Neural progenitor cell (in vitro differentiated cells): ENCODE measurements at regions not wholly inside any gene's neighbourhood (a gene's known extent, or its start where the extent isn't known, plus 50 kb on each side); places are given as distances from the start of the nearest gene placed in this dataset.

Experiments used
- EZH2 ChIP-seq: fragments of 200-600 bp; sonication (generic); IDR thresholded peaks from 2 replicates; pipeline ENCODE4 v1.6.1; 2017; ENCODE audit warnings: antibody characterized with exemption, mild to moderate bottlenecking, moderate library complexity
- EZH2phosphoT487 ChIP-seq: fragments of 200-600 bp; sonication (generic); IDR thresholded peaks from 2 replicates; pipeline ENCODE4 v1.6.1; 2017; ENCODE audit warnings: antibody characterized with exemption
- TF ChIP-seq, protein P1 (sequence below): fragments of 200-600 bp; sonication (generic); IDR thresholded peaks from 2 replicates; pipeline ENCODE4 v1.5.1; 2017; ENCODE audit warnings: antibody characterized with exemption, mild to moderate bottlenecking

DNA sequence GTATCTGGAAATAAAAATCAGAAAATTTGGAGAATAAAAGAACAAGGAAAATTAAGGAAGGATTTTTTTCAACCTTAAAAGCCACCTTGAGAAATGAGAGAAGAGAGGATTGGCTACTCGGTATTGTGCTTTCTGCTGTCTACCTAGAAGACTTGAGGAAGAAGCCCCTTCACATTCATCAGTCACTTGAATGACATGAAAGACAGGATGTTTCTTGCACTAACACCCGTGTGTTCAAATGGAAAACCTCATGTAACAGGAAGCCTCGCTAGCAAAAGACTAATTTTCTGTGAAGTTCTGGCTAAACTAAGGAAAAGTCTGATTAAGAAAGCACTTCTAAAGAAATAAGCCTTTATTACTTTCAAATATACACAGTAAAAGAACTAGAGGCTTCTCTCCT lies 69.9 kb downstream of the OLIG3 start:
- TF ChIP-seq EZH2phosphoT487: no peak
- TF ChIP-seq, protein P1, sequence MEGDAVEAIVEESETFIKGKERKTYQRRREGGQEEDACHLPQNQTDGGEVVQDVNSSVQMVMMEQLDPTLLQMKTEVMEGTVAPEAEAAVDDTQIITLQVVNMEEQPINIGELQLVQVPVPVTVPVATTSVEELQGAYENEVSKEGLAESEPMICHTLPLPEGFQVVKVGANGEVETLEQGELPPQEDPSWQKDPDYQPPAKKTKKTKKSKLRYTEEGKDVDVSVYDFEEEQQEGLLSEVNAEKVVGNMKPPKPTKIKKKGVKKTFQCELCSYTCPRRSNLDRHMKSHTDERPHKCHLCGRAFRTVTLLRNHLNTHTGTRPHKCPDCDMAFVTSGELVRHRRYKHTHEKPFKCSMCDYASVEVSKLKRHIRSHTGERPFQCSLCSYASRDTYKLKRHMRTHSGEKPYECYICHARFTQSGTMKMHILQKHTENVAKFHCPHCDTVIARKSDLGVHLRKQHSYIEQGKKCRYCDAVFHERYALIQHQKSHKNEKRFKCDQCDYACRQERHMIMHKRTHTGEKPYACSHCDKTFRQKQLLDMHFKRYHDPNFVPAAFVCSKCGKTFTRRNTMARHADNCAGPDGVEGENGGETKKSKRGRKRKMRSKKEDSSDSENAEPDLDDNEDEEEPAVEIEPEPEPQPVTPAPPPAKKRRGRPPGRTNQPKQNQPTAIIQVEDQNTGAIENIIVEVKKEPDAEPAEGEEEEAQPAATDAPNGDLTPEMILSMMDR: no peak
- no peak for TF ChIP-seq EZH2
